H9 (cell line): ENCODE measurements at regions not wholly inside any gene's neighbourhood (a gene's known extent, or its start where the extent isn't known, plus 50 kb on each side); places are given as distances from the start of the nearest gene placed in this dataset.

Experiments
- DNase-seq: peaks from one replicate; pipeline ENCODE4 v3.0.0-alpha.2; 2017
- H2AFZ ChIP-seq: one replicate; pipeline ENCODE4 v1.6.1; 2013; ENCODE audit warnings: mild to moderate bottlenecking, low read length, control low read depth, moderate library complexity
- H2AK5ac ChIP-seq: 2 replicates; pipeline ENCODE4 v1.6.1; 2013; ENCODE audit warnings: low read length, control low read depth, mixed read lengths; ENCODE audit not compliant: insufficient read length
- H2BK120ac ChIP-seq: one replicate; pipeline ENCODE4 v1.6.1; 2013; ENCODE audit warnings: low read depth, mild to moderate bottlenecking, low read length, control low read depth, inconsistent platforms; ENCODE audit not compliant: poor library complexity, severe bottlenecking
- H2BK12ac ChIP-seq: 2 replicates; pipeline ENCODE4 v1.6.1; 2013; ENCODE audit warnings: low read length, control low read depth, mixed read lengths, low read depth; ENCODE audit not compliant: insufficient read length
- H2BK15ac ChIP-seq: 2 replicates; pipeline ENCODE4 v1.6.1; 2013; ENCODE audit warnings: low read depth, low read length, control low read depth
- H2BK20ac ChIP-seq: one replicate; pipeline ENCODE4 v1.6.1; 2013; ENCODE audit warnings: low read depth, mild to moderate bottlenecking, low read length, control low read depth, inconsistent platforms; ENCODE audit not compliant: poor library complexity, severe bottlenecking
- H2BK5ac ChIP-seq: 2 replicates; pipeline ENCODE4 v1.6.1; 2013; ENCODE audit warnings: low read length, control low read depth, mixed read lengths; ENCODE audit not compliant: insufficient read length
- H3K14ac ChIP-seq: 2 replicates; pipeline ENCODE4 v1.6.1; 2013; ENCODE audit warnings: low read length, control low read depth; ENCODE audit not compliant: insufficient read depth
- H3K18ac ChIP-seq: 2 replicates; pipeline ENCODE4 v1.6.1; 2013; ENCODE audit warnings: low read depth, mild to moderate bottlenecking, mixed read lengths, low read length, control low read depth; ENCODE audit not compliant: insufficient read length
- H3K23ac ChIP-seq: 2 replicates; pipeline ENCODE4 v1.6.1; 2013; ENCODE audit warnings: low read length, control low read depth, mixed read lengths, low read depth; ENCODE audit not compliant: insufficient read length
- H3K23me2 ChIP-seq: 2 replicates; pipeline ENCODE4 v1.6.1; 2013; ENCODE audit warnings: low read depth, mild to moderate bottlenecking, mixed read lengths, low read length, control low read depth; ENCODE audit not compliant: insufficient read length, poor library complexity, severe bottlenecking
- H3K27ac ChIP-seq: 2 replicates; pipeline ENCODE4 v1.5.1; 2013; ENCODE audit warnings: low read length, control low read depth, mixed read lengths, low read depth; ENCODE audit not compliant: insufficient read length
- H3K27me3 ChIP-seq: 2 replicates; pipeline ENCODE4 v1.6.1; 2013; ENCODE audit warnings: low read length, control low read depth, inconsistent platforms; ENCODE audit not compliant: insufficient read depth
- H3K4ac ChIP-seq: 2 replicates; pipeline ENCODE4 v1.6.1; 2013; ENCODE audit warnings: low read depth, mild to moderate bottlenecking, control low read depth, inconsistent platforms, low read length, moderate library complexity
- H3K4me1 ChIP-seq: 2 replicates; pipeline ENCODE4 v1.6.1; 2013; ENCODE audit warnings: low read length, control low read depth, inconsistent platforms; ENCODE audit not compliant: insufficient read depth
- H3K4me2 ChIP-seq: 2 replicates; pipeline ENCODE4 v1.6.1; 2013; ENCODE audit warnings: low read length, control low read depth, mixed read lengths; ENCODE audit not compliant: insufficient read length, insufficient read depth
- H3K56ac ChIP-seq: 2 replicates; pipeline ENCODE4 v1.6.1; 2013; ENCODE audit warnings: low read depth, mild to moderate bottlenecking, mixed read lengths, low read length, control low read depth; ENCODE audit not compliant: insufficient read length
- H3K79me1 ChIP-seq: 2 replicates; pipeline ENCODE4 v1.6.1; 2013; ENCODE audit warnings: low read depth, mild to moderate bottlenecking, moderate library complexity, low read length, control low read depth, inconsistent platforms; ENCODE audit not compliant: insufficient read depth, poor library complexity, severe bottlenecking
- H3K79me2 ChIP-seq: 2 replicates; pipeline ENCODE4 v1.6.1; 2013; ENCODE audit warnings: low read length, control low read depth, inconsistent platforms; ENCODE audit not compliant: insufficient read depth
- H3K9ac ChIP-seq: 2 replicates; pipeline ENCODE4 v1.6.1; 2013; ENCODE audit warnings: low read length, control low read depth, mixed read lengths; ENCODE audit not compliant: insufficient read length; ENCODE audit errors: extremely low read depth
- H3K9me3 ChIP-seq: one replicate; pipeline ENCODE4 v1.6.1; 2013; ENCODE audit warnings: low read depth, low read length, inconsistent platforms; ENCODE audit not compliant: control insufficient read depth
- H3T11ph ChIP-seq: one replicate; pipeline ENCODE4 v1.6.1; 2013; ENCODE audit warnings: mild to moderate bottlenecking, low read length, control low read depth, inconsistent platforms
- H4K20me1 ChIP-seq: one replicate; pipeline ENCODE4 v1.6.1; 2013; ENCODE audit not compliant: control insufficient read depth, insufficient read length, insufficient read depth
- H4K5ac ChIP-seq: 2 replicates; pipeline ENCODE4 v1.6.1; 2013; ENCODE audit warnings: low read depth, mild to moderate bottlenecking, mixed read lengths, low read length, control low read depth; ENCODE audit not compliant: insufficient read length
- H4K8ac ChIP-seq: replicated peaks from 2 replicates; pipeline ENCODE4 v1.6.1; 2013; ENCODE audit warnings: low read length, control low read depth, mixed read lengths, low read depth; ENCODE audit not compliant: insufficient read length
- H4K91ac ChIP-seq: 2 replicates; pipeline ENCODE4 v1.6.1; 2013; ENCODE audit warnings: low read depth, mild to moderate bottlenecking, moderate library complexity, mixed read lengths, low read length, control low read depth; ENCODE audit not compliant: insufficient read length
- H3K27ac Mint-ChIP-seq, 3 experiments: 2 replicates in 2 of 3; 3 replicates in 1 of 3; pipeline ENCODE4 v1.8.0; 2020 to 2021; ENCODE audit warnings: mixed read lengths in 3 of 3, mild to moderate bottlenecking in 1 of 3, moderate library complexity in 1 of 3
- H3K27me3 Mint-ChIP-seq: 2 replicates; pipeline ENCODE4 v1.8.0; 2021; ENCODE audit warnings: low read depth, mild to moderate bottlenecking, moderate library complexity, mixed read lengths
- H3K36me3 Mint-ChIP-seq, 3 experiments: 2 replicates in 2 of 3; 3 replicates in 1 of 3; pipeline ENCODE4 v1.8.0; 2020 to 2021; ENCODE audit warnings: low read depth in 3 of 3, mixed read lengths in 3 of 3; ENCODE audit not compliant: insufficient read depth in 1 of 3
- H3K4me1 Mint-ChIP-seq, 2 experiments: 2 replicates each; pipeline ENCODE4 v1.8.0; 2020; ENCODE audit warnings: mixed read lengths in 2 of 2
- H3K4me3 Mint-ChIP-seq, 2 experiments: 2 replicates in 1 of 2; 3 replicates in 1 of 2; pipeline ENCODE4 v1.8.0; 2020 to 2021; ENCODE audit warnings: mild to moderate bottlenecking in 2 of 2, mixed read lengths in 2 of 2, moderate library complexity in 1 of 2
- H3K9me3 Mint-ChIP-seq, 2 experiments: 2 replicates in 1 of 2; 3 replicates in 1 of 2; pipeline ENCODE4 v1.8.0; 2020; ENCODE audit warnings: mild to moderate bottlenecking in 2 of 2, mixed read lengths in 2 of 2, moderate library complexity in 1 of 2
- CTCF ChIP-seq: fragments of 200-600 bp; sonication (generic); conservative IDR thresholded peaks from 3 replicates; pipeline ENCODE4 v1.8.0; 2021; ENCODE audit warnings: antibody characterized with exemption, mild to moderate bottlenecking
- WGBS: extraction: QIAGEN DNeasy Blood & Tissue Kit; methylation state at CpG from one replicate; pipeline ENCODE4 v1.1.7; 2013; ENCODE audit warnings: missing lambda C conversion rate, low lambda C conversion rate, mixed read lengths; ENCODE audit not compliant: insufficient read length; ENCODE audit errors: extremely low coverage; 5-methylcytosine and 5-hydroxymethylcytosine counted together

DNA sequence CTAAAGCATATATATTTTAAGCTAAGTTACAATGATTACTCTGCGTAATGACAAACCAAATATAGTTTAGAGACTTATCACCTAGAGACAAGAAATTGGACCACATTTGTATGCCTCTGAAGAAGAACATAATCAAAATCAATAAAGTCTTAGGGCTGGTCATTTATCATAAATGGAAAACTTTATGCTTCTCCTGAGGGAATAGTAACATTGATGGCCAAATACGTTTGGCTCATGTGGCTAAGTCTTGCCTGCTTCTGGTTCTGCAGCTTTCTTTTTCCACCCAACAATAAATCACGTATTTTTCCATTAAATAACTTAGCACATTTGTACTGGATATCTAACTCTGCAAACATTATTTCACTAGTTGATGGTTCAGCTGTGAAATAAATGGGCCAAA lies 458.4 kb downstream of the SLITRK1 start:
- Histone ChIP-seq H3K79me1 (no peaks in the 10 kb centered on the region), H3K14ac (no peak overlapping the region), H2BK120ac (no peak overlapping the region), H3K23ac (no peak overlapping the region), H3K23me2 (no peaks in the 10 kb centered on the region), H3K27me3 (no peaks in the 10 kb centered on the region), H4K8ac (no peak overlapping the region), H3K56ac (no peak overlapping the region), H2AK5ac (no peak overlapping the region), H3K27ac (no peak overlapping the region), H3K4ac (no peak overlapping the region), H2BK12ac (no peak overlapping the region), H3K4me1 (no peaks in the 10 kb centered on the region; the same call in 1 of the 2 replicates), H2BK20ac (no peak overlapping the region), H3T11ph (no peak overlapping the region), H3K79me2 (no peaks in the 10 kb centered on the region), H3K18ac (no peak overlapping the region), H2BK5ac (no peak overlapping the region), H3K4me2 (no peak overlapping the region), H4K5ac (no peak overlapping the region), H4K20me1 (no peaks in the 10 kb centered on the region), H2BK15ac (no peak overlapping the region), H4K91ac (no peak overlapping the region), H3K9me3 (no peaks in the 10 kb centered on the region), H2AFZ (no peak overlapping the region), H3K9ac (no peak overlapping the region)
- Mint-ChIP-seq H3K36me3 (no peaks in the 10 kb centered on the region; a peak in 3 of 7 replicates), H3K27me3 (no peaks in the 10 kb centered on the region), H3K27ac (no peak overlapping the region), H3K9me3 (peaks cover 9 to 14% of the 10 kb centered on the region in 2 experiments; a peak in 4 of 5 replicates), H3K4me3 (no peak overlapping the region), H3K4me1 (peaks cover 7% of the 10 kb centered on the region in 2 experiments)
- no CpG with 5 or more reads among the region's 3 CpGs for WGBS
- TF ChIP-seq CTCF: no peak
- no peak for DNase-seq
